Amniotic stem cell (primary cell): ENCODE measurements at regions not wholly inside any gene's neighbourhood (a gene's known extent, or its start where the extent isn't known, plus 50 kb on each side); places are given as distances from the start of the nearest gene placed in this dataset.

Source experiments
- DNase-seq: peaks from one replicate; lab custom pipeline; 2025; lab: John Stamatoyannopoulos, UW

DNA sequence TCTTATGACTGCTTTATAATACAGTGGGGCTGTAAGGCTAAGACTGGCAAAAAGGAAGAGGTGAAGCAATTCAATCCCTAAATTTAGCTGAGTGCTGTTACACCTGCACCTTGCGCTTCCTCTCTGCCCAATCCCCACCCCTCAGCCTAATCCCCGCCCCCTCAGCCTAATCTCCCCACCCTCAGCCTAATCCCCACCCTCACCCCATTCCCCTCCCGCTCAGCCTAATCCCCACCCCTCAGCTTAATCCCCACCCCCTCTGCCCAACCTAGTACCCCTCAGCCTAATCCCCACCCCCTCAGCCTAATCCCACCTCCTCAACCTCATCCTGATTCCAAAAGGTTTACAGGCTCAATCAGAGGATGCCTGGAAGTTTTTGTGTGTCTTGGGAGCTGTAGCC, 155.5 kb downstream of the PMP22 start:
- no peak for DNase-seq

DNA sequence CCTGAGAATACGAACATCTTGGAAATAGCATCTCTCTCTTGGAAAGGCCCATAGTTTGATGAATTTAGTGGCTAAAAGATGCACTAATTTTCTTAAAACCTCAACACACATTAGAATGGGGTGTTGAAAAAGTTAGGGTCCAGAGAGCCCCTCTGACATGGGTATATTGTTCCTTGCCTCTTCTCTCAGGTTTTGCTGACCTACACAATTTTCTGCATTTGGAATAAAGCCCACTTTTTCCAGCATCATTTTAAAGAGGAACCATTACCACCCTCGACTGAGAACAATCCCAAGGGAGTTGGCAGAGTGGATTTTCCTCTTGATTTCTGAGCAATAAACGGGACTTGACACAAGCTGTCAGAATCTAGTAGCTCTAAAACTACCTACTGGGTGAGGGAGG, 156.1 kb downstream of the PMP22 start:
- no peak for DNase-seq

DNA sequence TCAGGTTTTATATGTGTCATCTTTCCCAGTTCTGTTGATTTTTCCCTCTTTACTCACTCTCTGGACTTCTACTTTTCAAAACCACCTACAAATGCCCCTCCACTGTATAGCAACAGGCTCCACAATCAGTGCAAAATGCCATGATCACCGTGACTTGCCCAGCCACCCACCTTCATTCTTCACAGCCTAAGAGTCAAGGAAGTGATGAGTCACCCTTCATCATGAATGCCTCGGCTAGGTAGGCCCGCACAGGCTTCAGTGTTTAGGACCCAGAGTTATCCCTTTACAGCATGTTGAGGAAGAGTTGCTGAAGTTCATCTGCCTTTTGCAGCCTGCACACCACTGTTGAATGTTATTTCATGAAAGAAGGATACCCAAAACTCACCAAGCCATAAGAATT, 158.6 kb downstream of the PMP22 start:
- no peak for DNase-seq

DNA sequence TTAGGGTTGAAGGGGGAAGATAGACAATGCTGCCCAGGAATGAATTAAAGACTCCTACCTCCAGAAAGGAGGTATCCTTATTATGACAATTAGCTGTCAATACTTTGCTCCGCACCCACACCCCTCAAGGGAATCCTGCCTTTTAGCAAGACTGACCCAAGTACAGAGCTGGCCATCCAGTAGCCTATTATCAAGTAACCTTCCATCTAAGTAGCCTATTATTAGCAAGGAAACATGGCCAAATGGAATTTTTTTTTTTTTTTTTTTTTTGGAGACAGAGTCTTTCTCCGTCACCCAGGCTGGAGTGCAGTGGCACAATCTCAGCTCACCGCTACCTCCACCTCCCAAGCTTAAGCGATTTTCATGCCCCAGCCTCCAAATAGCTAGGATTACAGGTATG, 161.3 kb downstream of the PMP22 start:
- DNase-seq: no peak

DNA sequence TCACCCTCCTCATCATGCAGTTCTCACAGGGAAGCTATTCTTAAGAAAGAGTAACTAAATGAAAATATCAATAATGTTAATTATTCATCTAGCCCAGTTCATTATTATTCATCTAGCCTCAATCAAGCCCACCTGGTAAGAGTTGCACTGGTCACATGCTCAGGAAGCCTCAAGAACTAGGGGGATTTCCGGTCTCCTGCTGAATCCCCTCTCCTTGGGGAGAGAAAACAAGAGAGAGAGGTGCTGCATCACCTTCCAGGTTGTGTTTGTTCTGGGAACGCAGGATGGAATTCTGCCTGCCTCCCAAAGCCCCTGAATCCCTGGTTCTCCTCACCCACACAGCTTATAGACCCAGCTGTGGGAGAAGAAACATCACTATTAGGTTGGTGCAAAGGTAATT, 164.0 kb downstream of the PMP22 start:
- no peak for DNase-seq

DNA sequence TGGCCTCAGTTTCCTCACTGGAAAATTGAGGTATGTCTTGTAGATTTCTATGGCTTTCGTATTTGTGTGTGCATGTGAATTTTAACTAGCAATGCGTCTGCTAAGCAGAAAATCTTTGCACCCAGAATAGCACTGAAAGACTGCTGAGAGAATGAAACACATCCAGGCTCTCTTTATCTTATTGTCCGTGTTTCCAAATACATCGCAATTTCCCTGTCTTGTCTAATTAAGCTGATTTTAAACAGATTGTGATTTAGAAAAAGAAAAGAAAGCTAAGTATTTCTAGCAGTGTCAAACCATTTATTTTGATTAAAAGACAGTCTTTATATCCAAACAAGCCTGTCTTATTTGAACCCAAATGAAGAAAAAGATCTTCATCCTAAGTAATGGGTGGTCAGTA, 168.6 kb downstream of the PMP22 start:
- DNase-seq: no peak

DNA sequence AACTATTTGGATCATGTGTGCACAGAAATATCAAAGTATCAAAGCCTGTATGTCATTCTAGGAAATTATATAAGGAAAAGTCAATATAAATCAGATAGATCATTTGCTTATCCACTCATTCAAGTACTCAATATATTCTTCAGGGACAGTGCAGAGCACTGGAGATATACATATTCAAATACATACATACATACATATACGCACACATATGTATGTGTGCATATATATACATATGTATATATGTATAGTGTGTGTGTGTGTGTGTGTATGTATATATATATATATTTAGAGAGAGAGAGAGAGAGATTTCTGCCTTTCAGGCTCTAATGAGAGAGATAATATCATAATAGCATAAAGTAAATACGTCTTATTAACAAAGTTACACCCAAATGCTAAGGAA, 169.2 kb downstream of the PMP22 start:
- no peak for DNase-seq

DNA sequence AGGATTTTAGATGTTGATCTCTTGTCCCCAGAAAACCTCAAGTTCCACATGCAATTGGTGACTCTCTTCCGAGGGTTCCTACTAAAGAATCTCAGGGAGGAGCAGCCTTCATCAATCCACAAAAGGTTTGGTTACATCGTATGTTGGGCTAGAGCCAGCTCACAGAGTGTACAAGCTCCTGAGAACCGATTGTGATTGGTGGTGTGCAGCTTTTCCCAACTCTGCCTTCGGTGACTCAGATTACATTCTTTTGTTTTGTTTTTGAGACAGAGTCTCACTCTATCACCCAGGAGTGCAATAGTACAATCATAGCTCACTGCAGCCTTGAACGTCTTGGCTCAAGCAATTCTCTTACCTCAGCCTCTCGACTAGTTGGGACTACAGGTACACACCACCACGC, 172.4 kb downstream of the PMP22 start:
- DNase-seq: no peak

DNA sequence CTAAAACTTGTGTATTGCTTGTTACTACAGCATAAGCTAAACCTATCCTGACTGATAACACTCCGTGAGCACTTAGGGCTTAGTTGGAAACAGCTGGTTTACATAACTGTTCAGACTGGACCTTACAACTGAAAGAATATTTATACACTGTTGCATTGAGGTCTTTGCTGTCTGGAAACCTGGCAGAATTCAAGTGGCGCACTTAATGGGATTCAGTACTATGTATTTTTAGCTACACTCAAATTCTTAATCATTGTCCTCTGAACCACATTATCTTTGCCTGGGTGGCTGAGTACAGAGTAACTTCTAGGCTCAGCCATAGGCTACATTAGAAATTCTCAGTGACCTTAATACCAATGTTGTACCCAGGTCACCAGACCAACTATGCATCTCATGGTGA, 172.9 kb downstream of the PMP22 start:
- no peak for DNase-seq

DNA sequence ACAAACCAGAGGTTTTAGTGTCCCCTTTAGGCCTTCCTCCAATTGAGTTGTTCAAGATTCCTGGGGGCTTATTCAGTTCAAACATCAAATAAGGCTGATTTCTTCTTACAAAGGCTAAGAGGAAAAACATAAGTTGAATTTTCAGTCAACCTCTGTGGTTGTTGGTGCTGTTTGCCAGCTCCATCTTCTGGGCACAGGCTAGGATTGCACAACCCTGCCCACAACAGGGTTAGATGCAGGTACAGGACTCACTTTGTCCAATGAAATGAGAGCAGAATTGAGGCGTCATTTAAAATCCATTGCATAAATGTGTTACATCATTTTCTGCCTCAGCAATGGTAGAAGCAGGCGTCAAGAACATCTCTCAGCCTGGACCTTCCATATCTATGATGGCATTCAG, 173.3 kb downstream of the PMP22 start:
- no peak for DNase-seq

DNA sequence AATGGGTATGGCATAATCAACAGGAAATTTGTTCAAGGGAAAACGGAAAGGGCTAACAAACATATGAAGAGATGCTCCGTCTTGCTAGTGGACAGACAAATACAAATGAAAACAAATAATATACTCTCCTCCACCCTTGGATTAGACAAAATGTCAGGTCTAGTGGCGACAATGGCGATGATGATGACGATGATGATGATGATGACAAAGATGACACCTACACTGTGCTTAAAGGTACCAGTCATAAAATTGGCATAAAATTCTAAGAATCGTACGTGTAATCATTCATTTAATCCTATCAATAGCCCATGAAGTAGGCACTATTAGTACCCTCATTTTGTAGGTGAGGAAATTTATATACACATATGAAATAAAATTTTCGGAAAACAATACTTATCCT, 174.6 kb downstream of the PMP22 start:
- no peak for DNase-seq

DNA sequence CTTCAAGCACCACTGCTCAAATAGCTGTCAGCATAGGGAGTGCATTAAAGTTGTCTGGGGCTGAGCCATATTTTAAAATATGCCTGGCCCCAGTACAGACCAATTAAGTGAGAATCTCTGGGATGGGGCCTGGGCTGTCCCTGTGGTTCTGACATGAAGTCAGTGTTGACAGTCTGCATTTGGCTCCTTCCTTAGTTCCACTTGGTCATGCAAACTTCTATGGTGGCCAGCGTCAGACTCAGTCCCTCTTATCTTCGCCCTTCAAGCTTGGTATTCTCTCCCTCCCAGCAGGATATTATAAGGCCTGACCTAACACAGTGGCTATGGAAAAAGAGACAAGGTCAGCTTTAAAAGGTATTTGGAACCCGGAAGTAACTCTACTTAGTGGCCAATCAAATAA, 177.2 kb downstream of the PMP22 start:
- DNase-seq: no peak

DNA sequence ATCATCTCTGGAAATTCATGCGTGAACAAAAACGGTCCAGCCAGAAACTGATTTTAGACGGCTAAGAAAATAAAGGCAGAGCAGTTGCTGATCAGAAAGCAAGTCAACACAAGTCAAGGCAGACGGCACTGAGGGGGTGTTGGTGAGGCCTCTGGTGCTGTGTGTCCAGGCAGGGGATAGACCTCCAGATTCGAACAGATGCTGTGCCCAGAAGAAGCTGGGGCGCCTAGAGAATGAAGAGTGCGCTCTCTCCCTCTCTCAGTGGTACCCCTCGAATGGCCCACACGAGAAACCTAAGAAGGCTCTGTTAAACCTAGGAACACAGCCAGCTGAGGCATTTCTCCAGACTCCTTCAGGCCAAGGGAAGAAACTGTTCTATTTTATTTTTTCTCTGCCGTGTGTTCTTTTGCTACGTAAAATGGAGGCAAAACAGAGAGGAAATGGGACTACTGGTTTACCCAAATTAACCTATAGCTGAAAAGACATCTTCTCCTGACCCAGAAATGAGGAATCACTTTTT, 178.3 kb downstream of the PMP22 start:
- no peak for DNase-seq

DNA sequence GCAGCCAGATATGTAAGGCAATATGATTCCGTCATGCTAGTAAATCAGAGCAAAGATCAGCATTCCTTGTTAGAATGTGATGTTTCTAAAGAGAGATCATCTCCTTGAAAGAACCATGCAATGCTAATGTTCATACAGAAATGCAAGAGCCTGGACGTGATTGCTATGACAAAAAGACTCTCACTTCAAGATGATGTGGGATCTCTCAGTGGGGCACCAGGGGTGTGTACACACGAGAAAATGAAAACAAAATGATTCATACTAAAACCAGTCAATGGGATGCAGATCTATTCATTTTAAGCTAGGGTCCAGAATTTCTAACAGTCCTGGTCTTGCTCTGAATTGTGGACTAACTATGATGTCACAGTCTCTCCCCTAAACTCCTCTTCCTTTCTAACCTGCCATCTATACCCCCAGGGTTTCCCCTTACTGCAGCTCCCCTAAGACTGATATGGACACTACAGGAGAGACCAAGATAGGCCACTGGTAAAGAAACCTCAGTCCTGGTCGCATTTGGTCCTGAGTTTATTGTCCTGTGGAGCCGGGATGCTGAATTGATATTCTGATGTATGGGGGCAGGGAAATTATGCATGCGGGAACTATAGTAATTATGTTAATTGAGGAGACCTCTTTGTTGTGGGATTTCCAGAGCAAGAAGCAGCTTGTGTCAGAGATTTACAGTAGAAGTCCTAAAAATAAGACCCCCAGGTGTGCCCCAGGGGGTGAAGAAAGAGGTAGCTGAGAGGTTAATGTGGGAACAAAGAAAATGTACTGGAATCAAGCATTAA, 179.0 kb downstream of the PMP22 start:
- no peak for DNase-seq

DNA sequence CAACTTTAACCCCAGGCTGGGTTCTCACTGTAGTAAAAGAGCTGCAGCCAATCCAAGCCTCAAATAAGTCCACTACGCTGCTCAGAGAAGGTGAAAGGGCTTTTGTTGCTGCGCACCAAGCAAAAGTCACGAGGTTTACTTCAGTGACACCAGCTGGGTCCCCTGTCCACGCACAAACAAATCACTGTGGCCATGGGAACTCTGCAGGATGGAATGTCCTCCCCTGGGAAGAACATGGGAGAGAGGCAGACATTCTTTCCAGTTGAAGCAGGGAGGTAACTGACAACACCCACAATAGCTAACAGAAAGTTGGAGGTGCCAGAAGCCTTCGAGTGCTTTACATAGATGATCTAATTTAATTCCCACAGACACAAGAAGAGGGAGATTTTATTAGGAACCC, 181.9 kb downstream of the PMP22 start:
- DNase-seq: no peak

DNA sequence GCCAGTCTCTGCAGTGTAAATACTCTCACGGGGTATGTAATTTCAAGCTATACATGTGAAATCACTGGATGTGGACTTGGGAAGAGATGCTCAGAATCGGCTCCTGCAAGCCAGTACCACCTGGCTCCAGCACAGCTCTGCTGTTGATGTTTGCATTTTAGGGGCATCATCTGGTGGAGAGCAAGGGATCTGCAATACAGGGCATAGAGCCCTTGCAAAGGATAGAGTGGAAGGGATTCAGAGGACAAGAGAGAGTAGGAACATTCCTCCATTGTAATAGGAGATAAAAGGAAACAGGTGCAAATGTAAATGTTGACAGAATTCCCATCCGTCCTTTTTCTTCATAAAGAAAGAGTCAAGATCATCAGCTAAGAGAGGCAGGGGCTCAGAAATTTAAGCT, 184.1 kb downstream of the PMP22 start:
- no peak for DNase-seq

DNA sequence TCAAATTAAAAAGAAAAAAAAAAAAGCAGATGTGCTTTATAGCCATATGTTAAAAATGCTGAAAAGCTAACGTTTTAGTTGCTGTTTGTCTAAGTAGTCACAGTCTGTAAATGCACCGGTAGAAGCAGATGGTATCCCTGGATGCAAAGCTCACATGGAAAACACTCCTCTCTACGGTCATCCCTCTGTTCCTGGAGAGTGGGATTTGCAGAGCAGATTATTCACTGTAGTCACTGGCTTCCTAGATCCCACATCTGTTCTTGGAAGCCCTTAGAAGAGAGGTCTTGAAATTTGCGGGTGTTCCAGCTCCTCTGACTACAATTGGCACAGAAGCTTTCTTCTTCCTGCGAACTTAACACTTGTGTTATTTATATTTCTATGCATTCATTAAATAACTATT, 186.6 kb downstream of the PMP22 start:
- no peak for DNase-seq

DNA sequence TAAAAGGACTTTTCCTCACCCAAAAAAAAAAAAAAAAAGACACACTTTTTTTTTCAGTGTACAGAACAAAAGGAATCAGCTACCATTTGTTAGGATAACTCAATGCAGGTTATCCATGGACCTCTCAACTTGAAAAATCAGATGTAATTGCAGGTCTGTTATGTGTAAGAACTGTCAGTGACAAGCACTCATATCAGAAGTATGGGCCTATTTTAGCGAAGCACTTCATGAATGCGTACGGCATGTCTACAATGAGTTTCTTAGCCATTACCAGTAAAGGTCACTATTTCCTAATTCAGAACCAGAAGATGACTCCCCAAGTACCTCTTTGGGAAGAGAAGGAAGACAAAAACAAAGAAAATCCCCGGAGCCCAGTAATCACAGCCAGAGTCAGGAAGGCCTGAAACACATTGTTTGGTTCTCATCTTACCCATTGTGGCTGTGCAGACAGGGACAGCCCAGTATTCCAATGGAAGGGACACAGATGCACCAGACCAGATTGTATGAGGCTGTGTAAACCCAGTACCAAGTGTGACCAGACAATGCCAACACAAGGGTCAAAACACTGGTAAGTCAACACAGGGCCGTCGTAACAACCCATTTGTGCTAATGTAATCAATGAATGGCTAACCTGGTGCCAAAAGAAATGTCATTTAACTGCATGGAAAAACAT, 188.0 kb downstream of the PMP22 start:
- DNase-seq: no peak

DNA sequence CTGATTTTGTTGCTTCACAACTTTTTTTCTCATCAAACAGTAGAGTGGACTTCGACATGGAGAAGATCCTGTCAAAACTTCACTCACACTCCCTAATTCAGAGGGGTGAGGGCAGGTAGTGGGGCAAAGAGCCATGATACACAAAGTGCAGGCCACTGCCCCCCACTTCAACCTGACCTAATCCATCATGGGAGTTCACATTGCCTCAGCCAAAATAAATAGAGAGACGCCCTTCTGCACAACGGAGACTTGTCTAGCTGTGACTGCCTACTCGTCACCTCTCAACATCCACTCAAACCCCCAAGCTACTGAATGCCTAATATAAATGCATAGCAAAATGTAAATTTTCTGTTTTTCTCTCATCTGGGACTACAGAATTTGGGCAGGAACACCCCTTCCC, 213.2 kb downstream of the PMP22 start:
- DNase-seq: no peak

DNA sequence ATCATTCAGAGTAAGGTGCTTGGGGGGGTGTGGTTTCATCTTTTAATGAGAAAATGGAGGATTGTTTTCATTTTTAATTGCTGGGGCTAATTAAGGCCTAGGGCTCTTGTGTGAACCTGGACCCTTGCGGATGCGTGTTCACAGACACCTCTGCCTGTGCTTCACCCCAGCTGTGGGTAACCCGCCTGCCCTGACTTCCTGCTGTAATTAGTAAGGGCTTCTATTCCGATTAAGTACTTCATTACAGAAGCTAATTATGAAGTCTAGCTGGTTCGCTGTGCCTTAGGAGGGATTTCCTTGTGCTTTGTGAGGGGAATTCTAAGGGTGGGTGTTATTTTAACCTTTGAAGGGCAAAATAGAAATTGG, 215.3 kb downstream of the PMP22 start:
- DNase-seq: no peak

DNA sequence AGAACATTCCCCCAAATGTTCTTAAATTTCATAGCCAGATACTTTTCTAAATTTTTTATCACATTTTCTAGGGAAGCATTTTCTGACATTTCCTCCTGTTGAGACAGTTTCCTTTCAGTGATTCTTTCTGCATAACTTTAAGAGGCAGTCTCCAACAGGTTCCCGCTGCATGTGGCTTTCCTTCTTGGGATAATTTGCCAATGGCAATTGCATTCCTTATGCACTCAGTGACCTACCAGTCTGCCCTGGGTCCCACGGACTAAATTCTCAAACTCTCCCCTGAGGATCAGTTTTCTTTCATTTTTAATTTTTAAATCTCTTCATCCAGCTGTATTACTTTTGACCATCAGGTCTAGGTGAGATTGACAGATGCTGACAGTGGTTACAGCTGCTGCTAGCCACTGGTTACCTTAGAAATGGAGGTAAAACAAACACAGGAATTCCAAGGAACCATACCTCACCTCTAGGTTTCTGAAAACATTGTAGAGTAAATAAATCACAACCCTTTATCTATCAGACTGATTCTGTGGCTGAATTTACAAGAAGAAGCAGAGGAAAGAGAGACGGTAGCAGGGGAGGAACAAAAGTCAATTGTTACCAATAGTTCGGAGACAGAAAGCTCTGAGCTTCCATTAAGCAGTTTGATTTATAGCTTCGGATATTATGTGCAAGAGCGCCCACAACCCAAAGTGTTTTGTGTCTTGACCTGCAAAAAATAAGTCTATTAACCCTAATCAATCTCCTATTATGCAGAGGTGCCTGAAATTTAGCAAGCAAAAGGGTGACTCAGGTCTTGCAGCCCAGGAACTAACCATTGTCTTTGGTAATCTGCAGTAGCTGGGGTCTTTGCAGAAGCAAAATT, 216.0 kb downstream of the PMP22 start:
- no peak for DNase-seq

DNA sequence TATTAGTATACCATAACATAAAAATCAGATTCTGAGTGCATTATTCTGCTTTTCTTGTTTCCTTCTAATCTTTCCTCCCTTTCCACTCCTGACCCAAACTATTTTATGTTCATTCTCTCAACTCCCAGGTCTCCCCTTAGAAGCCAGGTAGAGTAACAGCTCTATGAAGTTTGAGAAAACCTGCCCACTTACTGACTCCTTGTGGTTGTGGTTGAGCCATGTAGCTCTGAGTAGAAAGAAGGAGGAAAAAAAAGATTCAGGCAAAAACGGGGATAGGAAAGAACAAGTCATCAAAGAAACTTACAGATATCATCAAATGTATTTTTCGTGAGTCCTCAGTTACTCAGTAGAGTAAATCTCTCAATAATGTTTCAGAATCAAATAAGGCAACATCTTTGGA, 216.7 kb downstream of the PMP22 start:
- DNase-seq: no peak

DNA sequence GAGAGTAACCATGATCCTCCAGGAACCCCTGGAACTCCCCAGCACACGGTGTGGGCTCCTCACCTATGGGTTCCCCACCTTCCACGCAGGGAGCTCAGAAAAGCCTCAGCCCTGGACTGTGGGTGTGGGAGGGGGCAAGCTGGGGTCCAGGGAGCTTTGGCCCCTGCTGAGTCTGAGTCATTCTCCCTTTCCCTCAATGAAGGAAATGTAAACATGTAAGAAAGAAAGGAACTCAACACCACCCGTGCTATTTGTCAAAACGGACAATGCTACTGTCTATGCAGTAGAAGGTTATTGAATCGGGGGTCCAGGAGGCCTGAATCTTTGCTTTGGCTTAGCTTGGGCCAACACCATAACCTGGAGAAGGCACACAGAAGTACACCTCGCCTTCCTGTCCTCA, 222.8 kb downstream of the PMP22 start:
- no peak for DNase-seq
